ENCODE measurements at regions not wholly inside any gene's neighbourhood (a gene's known extent, or its start where the extent isn't known, plus 50 kb on each side); places are given as distances from the start of the nearest gene placed in this dataset.

DNA sequence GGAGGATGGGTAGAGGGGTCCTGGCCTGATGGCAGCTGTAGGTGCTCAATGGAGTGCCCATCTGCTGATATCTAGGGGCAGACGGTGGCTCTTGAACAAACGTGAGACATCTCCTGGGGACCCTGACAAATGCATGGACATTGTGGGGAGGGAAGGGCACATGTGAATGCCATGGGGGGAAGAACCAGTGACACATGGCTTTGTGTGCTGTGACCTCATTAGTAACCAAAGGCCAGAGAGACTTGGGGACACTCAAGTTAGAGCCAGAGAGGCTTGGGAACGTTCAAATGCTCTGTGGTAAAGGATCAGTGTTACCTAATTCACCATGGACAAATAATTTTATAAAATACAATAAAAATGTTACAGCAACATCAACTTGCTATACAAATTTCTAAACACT is 151.8 kb downstream of the ESM1 start:
- TF ChIP-seq CTCF (IDR thresholded peaks at IDR 0.05; ENCODE audit: low read length) (no peak), EZH2 (optimal IDR thresholded peaks at IDR 0.05; ENCODE audit: low read depth, low read length) (no peak)
